Stimulated activated CD4-positive, alpha-beta T cell treated with anti-CD3 and anti-CD28 coated beads, Interleukin-15, amount 100 ng/mL, for 48 hours (primary cell): ENCODE measurements at regions not wholly inside any gene's neighbourhood (a gene's known extent, or its start where the extent isn't known, plus 50 kb on each side); places are given as distances from the start of the nearest gene placed in this dataset.

Source experiments
- DNase-seq, 2 donors: peaks; one replicate each; pipeline ENCODE4 v3.0.0-alpha.2; 2020; ENCODE audit warnings: low read depth in 2 of 2

DNA sequence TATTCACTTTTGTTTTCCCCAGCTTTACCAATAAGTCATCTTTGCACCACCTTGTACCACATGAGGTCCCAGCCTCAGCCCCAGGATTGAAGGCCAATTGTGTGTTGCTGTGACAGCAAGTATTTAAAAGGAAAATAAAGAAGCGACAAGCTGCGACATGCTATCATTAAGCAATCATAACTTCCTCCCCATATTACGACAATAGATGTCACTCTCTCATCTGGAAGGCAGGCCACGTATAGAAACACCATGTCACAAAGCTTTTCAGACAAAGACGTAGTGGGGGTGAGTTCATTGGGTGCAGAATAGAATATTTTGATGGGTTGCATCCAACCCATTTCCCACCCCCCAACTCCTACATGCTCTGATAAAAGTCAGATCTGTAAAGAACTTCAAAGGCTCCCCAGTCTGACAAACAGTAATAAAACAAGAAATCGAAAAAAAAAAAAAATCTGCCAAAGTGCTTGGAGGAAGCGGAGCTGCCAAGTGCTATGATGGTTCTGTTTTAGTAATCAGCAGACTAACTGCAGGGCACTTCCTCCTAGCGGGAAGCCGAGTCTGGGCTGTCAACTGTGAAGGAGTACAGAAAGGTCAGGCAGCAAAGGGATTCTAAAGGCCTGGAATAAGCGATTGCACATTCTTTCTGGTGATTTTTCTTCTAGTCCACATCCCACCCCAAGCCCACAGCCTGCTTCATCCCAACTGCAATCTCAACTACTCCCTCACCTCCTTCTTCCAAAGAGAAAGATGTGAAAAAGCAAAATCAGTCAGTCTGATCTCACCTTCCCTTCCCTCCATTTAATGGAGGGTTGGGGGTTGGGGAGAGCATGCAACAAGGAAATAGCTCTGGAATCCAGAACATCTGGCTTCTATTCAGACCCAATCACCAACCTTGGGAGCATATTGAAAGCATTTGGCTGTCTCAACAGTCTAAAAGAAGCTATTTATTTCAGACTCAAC lies 131.4 kb upstream of the UBASH3B start:
- no peak for DNase-seq

DNA sequence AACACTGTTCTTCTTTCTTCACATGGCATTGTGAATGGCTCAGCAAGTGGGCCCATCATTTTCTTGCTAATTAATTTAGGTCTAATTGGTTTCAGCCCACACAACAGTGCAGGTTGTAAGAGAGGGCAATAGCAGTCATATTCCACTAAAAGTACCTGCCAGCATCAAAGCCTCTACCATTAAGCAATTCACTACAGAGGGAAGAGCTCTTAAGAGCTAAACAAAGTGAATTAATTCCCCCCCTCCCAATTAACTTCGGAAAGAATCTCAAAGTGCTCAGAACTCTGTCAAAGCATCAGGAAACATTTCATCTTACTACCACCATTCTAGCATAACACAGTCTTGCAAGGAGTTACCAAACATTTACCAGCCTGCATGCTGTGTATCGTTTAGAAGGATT lies 133.9 kb upstream of the UBASH3B start:
- no peak for DNase-seq

DNA sequence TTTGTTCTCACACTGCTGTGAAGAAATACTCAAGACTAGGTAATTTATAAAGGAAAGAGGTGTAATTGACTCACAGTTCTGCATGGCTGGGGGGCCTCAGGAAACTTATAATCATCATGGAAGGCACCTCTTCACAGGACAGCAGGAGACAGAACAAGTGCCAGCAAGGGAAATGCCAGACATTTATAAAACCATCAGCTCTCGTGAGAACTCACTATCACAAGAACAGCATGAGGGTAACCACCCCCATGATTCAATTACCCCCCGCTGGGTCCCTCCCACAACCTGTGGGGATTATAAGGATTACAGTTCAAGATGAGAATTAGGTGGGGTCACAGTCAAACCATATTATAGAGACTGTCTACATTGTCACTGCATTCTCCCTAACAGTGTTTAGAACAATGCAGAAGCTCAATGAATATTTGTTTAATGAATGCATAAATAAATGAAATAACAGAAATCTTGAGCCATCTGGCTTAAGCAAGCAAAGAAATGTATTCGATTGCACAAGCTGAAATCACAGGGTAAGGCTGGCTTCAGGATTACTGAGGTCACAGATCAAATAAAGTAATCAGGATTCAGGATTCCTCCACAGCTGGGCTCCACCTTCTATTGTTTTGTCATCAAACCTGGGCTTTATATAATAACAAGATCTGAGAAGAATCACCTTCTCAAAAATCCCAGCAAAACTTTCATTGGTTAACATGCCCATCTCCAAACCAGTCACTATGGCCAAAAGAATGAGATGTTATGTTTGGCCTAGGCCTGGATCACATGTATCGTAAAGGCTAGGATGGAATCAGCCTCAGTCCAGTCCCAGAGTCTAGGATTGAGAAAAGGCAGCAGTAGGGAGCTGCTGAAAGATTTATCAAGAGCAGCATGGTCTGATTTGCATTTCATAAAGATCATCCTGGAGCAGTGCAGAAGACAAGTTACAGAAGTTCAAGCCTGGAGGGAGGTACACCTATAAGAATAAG lies 137.8 kb upstream of the UBASH3B start:
- DNase-seq = no peak

DNA sequence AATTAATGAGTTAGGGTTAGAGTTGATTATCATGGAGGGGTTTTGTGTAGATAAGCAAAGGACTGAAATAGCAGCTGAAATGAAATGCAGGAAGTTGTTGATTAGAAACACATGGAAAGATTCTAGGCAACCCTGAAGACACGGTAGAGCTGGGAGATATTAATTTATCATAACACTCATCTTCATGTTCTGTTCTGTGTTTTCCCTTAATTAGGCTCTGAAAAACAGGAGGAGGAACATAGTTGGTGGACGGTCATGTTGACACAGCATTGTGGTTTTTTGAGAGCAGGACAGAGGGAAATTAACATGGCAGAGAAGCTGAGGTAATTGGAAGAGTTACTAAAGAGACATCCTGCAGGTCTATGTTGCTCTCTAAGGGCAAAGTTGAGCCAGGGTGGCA lies 138.8 kb upstream of the UBASH3B start:
- no peak for DNase-seq

DNA sequence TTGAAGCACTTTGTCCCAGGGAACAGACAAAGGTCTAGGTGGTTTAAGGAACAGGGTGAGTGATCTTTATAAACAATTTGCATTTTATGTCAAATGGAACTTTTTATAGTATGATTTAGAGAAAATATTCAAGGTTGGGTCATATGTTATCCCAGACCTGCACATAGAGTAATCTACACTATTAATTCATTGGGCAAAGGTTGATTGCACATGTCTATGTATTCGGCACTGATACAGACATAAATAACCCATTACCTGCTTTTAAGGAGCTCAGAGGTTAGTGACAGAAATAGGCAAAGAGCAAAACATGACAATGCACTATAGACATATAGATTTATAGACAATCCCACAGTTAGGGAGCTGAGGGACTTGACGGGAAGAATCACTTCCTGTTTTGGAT lies 141.5 kb upstream of the UBASH3B start:
- DNase-seq = no peak

DNA sequence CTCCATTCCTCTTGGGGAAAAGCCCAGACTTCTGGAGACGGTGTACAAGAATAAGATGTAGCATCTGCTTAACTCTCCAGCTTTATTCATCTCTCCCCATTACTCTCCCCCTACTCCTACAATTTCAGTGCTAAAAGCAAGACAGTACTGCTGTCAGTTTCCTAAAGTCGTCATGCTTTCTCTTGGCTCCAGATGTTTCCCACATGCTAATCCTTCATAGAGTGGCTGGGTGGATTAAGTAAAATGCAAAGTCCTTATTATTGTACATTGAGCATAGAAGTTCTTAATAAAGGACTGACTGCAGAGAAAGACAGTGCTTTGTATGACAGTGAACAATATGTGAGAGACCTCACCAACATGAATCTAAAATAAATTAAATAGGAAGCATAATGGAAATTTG lies 142.2 kb upstream of the UBASH3B start:
- no peak for DNase-seq

DNA sequence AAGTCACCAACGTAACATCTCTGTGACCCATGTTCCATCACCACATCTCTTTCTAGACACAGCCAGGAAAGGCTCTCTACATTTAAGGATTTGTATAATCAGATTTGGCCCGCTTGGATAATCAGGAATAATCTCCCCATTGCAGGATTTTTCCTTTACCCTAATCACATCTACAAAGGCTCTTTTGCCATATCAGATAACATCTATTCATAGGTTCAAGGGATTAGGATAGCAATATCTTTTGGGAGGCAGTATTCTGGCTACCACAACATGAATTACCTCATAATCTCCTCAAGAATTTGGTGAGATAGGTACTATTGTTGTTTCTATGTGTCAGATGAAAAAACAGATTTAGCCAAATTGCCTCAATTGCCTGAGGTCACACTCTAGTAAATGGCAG lies 142.8 kb upstream of the UBASH3B start:
- no peak for DNase-seq

DNA sequence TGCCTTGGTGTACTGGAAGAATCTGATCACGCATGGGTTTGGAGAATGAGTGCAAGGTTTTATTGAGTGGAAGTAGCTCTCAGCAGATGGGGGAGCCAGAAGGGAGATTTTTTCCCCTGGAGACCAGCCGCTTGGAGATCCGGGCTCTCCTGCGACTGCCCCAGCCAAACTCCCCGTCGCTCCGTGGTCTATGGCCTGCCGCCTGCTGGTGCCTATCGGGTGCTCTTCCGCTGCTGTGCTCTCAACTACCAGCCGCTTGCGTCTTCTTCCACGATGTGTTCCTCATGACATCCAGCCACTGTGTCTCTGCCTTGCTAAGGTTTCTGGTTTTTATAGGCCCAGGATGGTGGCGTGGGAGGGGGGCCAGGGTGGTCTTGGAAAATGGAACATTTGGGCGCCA lies 145.6 kb upstream of the UBASH3B start:
- no peak for DNase-seq

DNA sequence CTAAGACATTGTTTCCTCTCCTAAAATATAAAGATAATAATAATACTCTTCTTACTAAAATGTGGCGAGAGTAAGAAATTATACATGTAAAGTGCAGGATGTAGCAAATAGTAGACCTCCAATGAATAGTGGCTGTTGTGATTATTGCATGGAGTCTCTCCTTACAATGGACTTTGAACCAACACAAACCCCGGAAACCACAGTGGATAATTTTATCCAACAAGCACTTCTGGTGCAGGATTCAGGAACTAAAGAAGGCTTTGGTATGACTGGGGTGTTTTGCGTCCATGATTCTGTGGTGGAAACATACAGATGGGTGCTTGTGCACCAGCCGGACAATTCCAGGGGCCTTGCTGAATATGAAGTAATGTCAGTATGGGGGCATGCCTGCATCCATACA lies 146.4 kb upstream of the UBASH3B start:
- DNase-seq = no peak

DNA sequence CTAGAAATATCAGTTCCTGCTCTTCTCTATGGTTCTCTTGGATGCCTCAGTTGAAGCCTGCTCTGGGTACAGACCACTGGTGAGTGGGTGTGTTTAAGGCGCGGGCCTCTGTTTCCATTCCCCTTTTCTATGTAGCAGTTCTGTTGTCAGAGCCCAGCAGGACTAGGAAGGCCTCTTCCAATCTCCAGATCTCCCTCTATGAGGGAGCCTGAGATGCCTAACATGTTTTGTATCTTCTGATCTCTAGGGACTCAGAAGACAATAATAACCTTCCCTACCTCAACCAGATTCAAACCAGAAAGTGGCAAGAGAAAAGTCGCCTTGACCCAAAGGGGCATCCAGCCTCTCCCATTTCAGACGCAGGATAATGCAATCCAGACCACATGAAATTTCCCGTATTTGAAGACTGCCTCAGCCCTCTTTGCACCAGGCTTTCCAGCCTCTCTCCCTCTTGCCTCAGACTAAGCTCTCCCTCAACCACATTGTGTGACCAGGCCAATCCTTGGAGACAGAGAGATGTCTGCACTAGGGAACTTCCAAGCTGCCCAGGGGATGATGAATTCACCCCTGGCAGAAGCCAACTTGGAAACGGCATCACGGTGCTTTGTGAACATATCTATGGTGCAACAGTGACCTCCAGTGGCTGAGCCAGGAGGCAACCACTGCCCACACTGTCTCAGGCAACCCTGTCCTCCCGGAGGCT lies 150.1 kb upstream of the UBASH3B start:
- peak; percentile 17 to 28 for DNase-seq

DNA sequence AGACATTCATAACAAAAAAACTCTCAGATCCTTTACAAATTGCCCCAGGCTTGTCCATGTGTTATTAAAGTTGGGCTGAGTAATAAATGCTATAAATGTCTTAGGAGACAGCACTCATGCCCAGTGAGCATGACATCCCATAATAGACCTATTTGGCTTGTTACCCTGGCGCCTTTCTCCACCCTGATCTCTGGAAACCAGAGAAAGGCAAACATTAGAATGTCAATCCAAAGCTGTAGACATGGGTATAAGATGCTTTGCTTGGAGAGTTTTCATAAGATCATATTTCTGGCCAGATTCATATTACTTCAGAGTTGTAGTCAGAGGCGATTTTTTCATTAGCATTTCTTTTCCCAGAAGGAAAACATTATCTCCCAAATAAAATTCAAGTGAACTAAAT lies 161.3 kb upstream of the UBASH3B start:
- no peak for DNase-seq

DNA sequence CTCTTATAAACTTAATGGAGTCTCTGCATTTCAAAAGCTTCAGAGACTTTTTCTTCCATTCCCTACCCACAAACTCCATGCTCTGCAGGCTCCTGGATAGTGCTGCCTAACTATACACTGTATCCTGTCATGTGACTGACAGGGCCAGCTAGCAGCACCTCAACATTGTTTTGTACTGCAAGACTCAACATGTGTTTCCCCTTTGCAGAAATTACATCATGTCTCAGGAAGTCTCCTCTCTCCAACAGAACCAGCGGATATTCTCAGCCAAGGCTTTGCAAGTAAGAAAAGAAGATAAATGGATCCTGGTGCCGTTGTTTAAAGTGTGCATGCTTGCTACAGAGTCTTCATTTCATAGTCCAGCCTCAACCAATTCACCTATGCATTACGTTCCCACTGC lies 164.0 kb upstream of the UBASH3B start:
- no peak for DNase-seq

DNA sequence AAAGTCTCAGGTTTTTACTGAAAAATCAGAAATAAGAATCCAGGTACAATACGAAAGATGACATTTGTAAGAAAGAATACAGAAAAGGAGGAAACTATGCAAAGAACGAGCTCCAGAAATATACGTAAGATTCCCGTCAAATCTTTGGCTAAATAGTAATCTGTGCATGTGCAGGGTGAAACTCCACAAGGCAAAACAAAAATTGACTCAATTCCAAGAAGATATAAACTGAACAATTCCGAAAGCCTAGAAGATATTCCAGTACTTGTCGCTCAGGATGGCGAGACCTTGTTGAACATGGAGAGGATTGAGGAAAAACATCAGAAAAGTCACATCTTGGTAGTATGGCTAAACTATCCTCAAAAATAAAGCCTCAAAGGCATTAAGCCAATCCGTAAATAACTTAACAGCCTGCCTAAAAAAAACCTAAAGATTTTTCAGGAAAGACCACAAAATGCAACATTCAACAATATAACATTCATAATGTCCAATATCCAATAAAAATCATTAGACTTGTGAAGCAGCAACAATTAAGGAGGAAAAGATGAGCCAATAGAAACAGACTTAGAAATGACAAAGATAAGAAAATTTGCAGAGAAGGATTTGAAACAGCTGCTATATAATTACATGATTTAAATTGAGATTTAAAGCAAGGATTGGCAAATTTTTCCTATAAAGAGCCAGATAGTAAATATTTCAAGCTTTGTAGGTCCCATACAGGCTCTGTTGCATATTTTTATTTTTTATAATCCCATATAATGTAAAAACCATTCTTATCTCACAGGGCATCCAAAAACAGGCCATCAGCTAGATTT lies 166.4 kb upstream of the UBASH3B start:
- DNase-seq = no peak

DNA sequence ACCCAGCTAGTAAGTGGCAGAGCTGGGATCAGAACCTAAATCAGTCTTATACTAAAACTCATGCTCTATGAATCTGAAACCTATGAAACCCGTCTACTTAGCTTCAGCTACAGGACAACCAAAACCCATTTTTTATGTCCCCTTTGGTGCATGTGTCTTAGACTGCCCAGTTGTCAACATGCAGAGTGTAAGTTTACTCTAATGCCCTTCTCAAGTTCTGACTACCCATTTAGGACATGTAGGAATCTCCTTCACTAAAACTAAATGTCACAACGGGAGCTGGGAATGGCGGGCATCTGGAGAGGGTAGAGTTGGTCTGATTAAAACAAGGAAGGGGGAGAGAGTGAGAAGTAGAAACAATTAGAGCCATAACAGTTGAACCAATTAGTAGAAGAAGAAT lies 167.9 kb upstream of the UBASH3B start:
- no peak for DNase-seq

DNA sequence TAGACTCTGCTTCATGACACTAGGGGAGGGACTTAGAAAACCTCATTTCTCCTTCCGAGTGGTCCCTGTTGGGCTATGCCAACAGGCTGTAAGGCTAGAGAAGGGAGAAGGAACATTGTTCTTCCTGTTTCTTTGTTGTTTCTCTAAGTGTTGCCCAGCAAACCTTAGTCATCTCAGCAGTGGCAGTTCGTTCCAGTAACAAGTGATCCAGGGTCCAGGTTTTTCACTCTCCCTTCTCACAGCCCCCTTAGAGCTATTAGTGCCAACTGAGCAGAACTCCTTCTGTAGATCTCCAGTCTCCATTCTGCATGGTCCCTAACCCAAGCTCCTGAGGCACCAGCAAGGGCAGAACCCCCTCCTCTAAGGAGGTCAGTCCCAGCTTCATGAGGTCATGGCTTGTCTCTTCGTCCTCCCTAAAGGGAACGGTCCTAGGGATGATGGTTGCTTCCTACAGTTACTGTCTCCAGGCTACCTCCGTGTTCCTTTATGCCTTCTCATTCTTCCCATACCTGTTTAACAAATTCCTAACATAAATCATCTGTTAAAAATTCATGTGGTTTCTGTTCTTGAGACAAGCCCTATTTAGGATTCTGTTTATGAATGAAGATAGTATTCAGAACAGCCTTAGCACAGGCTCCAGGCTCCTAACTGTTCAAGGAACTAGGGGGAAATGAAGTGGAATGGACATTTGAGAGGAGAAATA lies 168.6 kb upstream of the UBASH3B start:
- DNase-seq = no peak

DNA sequence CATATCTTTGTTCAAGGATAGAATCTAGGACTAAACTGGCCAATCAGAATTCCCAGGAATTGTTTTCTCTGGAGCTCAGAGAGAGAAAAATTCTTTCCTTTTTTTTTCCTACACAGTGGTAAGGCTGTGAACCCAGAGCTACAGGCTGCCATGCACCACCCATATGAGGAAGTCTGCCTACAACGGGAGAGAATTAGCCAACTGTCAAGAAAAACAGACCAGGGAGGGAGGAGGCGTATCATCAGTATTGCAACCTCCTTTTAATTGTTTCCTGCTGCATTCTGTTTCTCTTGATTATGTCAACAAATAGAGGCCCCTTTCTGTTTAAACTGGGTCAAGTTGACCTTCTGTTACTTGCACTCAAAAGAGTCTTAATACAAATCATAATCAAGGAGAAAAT lies 176.5 kb upstream of the UBASH3B start:
- no peak for DNase-seq

DNA sequence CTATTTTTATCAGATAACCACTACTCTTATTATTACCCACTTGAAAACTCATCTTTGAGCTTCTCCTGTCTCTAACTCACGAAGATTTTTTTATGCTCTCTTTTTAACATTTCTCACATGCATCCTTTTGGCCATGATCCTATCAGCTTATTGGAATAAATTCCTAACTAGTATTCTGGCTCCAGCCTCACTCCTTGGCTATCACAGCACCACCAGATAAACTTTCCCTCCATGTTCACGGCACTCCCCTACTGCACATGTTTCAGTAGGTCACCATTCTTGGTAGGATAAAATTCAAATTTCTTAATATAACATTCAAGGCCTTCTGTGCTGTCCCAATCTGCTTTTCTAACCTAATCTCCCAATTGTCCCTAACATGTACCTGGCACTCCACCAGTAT lies 186.6 kb upstream of the UBASH3B start:
- DNase-seq = no peak

DNA sequence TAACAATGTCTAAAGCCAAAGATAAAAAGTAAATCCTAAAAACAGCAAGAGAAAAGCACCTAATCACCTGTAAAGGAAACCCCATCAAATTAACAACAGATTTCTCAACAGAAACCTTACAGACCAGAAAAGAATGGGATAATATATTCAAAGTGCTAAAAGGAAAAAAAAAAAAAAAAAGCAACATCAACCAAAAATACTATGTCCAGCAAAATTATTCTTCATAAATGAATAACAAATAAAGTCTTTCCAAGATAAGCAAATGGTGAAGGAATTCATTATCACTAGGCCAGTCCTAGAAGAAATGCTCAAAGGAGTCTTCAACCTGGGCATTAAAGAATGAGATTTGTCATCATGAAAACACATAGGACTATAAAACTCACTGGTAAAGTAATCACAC lies 192.0 kb upstream of the UBASH3B start:
- DNase-seq = no peak

DNA sequence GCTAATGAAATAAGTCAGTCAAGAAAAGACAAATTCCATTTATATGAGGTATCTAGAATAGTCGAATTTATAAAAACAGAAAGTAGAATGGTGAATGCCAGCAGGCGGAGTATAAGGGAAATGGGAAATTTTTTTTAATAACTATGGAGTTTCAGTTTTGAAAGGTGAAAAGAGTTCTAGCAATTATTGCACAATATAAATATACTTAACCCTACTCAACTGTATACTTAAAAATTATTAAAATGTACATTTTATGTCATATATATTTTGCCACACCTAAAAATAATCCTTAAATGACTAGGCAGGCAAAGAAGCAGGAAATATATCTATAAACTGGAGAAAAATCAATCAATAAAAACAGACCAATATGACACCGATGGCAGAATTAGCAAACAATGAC lies 196.5 kb upstream of the UBASH3B start:
- DNase-seq = no peak

DNA sequence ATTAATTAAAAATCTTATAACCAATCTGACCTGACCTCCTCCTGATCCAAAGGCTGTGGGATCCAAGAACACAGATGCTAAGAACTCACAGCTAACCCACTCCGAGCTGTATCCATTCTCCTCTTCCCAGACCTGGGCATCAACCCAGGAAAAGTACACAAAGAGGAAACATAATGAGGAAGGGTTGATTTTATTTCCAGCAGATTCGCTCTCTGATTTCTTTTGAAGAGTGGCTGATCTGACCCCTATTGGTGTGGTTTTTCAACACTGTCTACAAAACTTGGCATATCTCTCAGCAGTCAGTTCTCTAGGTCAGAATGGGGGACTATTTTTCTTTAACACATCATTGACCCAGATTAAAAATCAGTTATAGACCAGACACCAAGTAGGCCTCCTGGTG lies 201.9 kb upstream of the UBASH3B start:
- DNase-seq = no peak

DNA sequence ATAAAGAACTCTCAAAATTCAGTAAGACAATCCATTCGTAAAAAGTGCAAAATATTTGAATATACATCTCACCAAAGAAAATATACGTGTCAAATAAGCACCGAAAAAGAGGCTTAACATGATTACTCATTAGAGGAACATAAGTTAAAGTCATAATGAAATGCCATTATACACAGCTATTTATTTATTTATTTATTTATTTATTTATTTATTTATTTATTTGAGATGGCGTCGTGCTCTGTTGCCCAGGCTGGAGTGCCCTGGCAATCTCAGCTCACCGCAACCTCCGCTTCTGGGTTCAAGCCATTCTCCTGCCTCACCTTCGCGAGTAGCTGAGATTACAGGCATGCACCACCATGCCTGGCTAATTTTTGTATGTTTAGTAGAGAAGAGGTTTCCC lies 203.6 kb upstream of the UBASH3B start:
- DNase-seq = no peak
